ENCODE measurements at regions not wholly inside any gene's neighbourhood (a gene's known extent, or its start where the extent isn't known, plus 50 kb on each side); places are given as distances from the start of the nearest gene placed in this dataset.
A peak's percentile ranks its signal among the peaks of the same experiment; 100 is the strongest.

GRCh38 chr3:59425942-59426341, 376.1 kb upstream of the CFAP20DC start:
- H3K4me1 ChIP-seq (ENCODE audit: insufficient read depth, low read length), result peaks cover 35% of the 10 kb centered on the region
- TF ChIP-seq, protein P1, sequence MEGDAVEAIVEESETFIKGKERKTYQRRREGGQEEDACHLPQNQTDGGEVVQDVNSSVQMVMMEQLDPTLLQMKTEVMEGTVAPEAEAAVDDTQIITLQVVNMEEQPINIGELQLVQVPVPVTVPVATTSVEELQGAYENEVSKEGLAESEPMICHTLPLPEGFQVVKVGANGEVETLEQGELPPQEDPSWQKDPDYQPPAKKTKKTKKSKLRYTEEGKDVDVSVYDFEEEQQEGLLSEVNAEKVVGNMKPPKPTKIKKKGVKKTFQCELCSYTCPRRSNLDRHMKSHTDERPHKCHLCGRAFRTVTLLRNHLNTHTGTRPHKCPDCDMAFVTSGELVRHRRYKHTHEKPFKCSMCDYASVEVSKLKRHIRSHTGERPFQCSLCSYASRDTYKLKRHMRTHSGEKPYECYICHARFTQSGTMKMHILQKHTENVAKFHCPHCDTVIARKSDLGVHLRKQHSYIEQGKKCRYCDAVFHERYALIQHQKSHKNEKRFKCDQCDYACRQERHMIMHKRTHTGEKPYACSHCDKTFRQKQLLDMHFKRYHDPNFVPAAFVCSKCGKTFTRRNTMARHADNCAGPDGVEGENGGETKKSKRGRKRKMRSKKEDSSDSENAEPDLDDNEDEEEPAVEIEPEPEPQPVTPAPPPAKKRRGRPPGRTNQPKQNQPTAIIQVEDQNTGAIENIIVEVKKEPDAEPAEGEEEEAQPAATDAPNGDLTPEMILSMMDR (IDR thresholded peaks at IDR 0.05; ENCODE audit: insufficient read depth, low read depth, low read length), result no peak
- TF ChIP-seq EZH2 (IDR thresholded peaks at IDR 0.05; ENCODE audit: insufficient read depth, low read length), result no peak
- H3K27ac ChIP-seq (ENCODE audit: low read depth, low read length), result peak overlapping the region; percentile 86
- no peak for DNase-seq (ENCODE audit: low read depth)
- peaks cover 28% of the 10 kb centered on the region for H3K4me1 Mint-ChIP-seq (ENCODE audit: low read depth, unreplicated experiment)
- H3K79me2 ChIP-seq (ENCODE audit: insufficient read depth, low read length), result no peaks in the 10 kb centered on the region
- H4K20me1 ChIP-seq (ENCODE audit: insufficient read depth, low read length), result no peaks in the 10 kb centered on the region
- no peaks in the 10 kb centered on the region for H3K36me3 Mint-ChIP-seq (ENCODE audit: low read depth, unreplicated experiment)
- H3K4me2 ChIP-seq (ENCODE audit: low read length), result peak overlapping the region; percentile 74
- peaks cover 3% of the 10 kb centered on the region for H3K27me3 Mint-ChIP-seq (ENCODE audit: low read depth, unreplicated experiment)
- no peaks in the 10 kb centered on the region for H3K27me3 ChIP-seq (ENCODE audit: insufficient read depth, low read length)
- no peak overlapping the region for H3K4me3 Mint-ChIP-seq (ENCODE audit: unreplicated experiment)
- no peaks in the 10 kb centered on the region for H3K9me3 ChIP-seq (ENCODE audit: insufficient read depth, low read depth, low read length)
- H3K36me3 ChIP-seq (ENCODE audit: insufficient read depth, low read length), result no peaks in the 10 kb centered on the region
- FAIRE-seq, result no peak
- H3K4me3 ChIP-seq (ENCODE audit: insufficient read depth, low read depth, low read length), result no peak overlapping the region
- H2AFZ ChIP-seq (ENCODE audit: low read depth, low read length), result no peak overlapping the region
- H3K9me3 Mint-ChIP-seq (ENCODE audit: unreplicated experiment), result peaks cover 2% of the 10 kb centered on the region
- peak overlapping the region; percentile 75 for H3K9ac ChIP-seq (ENCODE audit: low read length)
- no peak overlapping the region for H3K27ac Mint-ChIP-seq (ENCODE audit: unreplicated experiment)

GRCh38 chr3:59425371-59425770, 375.5 kb upstream of the CFAP20DC start:
- Mint-ChIP-seq H3K27ac (ENCODE audit: unreplicated experiment) (peak overlapping the region; percentile 95), H3K4me1 (ENCODE audit: low read depth, unreplicated experiment) (peaks cover 28% of the 10 kb centered on the region), H3K27me3 (ENCODE audit: low read depth, unreplicated experiment) (peaks cover 3% of the 10 kb centered on the region), H3K9me3 (ENCODE audit: unreplicated experiment) (peaks cover 2% of the 10 kb centered on the region), H3K36me3 (ENCODE audit: low read depth, unreplicated experiment) (no peaks in the 10 kb centered on the region), H3K4me3 (ENCODE audit: unreplicated experiment) (no peak overlapping the region)
- H3K4me2 ChIP-seq (ENCODE audit: low read length), result peak overlapping the region; percentile 74
- no peak for TF ChIP-seq EZH2 (IDR thresholded peaks at IDR 0.05; ENCODE audit: insufficient read depth, low read length)
- TF ChIP-seq, protein P1 (IDR thresholded peaks at IDR 0.05; ENCODE audit: insufficient read depth, low read depth, low read length), result no peak
- FAIRE-seq, result peak; percentile 63
- no peaks in the 10 kb centered on the region for H3K36me3 ChIP-seq (ENCODE audit: insufficient read depth, low read length)
- H3K79me2 ChIP-seq (ENCODE audit: insufficient read depth, low read length), result no peaks in the 10 kb centered on the region
- H3K4me1 ChIP-seq (ENCODE audit: insufficient read depth, low read length), result peaks cover 35% of the 10 kb centered on the region
- no peak overlapping the region for H3K4me3 ChIP-seq (ENCODE audit: insufficient read depth, low read depth, low read length)
- no peaks in the 10 kb centered on the region for H3K27me3 ChIP-seq (ENCODE audit: insufficient read depth, low read length)
- peak overlapping the region; percentile 75 for H3K9ac ChIP-seq (ENCODE audit: low read length)
- H4K20me1 ChIP-seq (ENCODE audit: insufficient read depth, low read length), result no peaks in the 10 kb centered on the region
- DNase-seq (ENCODE audit: low read depth), result peak; percentile 93
- H3K27ac ChIP-seq (ENCODE audit: low read depth, low read length), result peak overlapping the region; percentile 86
- peak overlapping the region; percentile 16 for H2AFZ ChIP-seq (ENCODE audit: low read depth, low read length)
- no peaks in the 10 kb centered on the region for H3K9me3 ChIP-seq (ENCODE audit: insufficient read depth, low read depth, low read length)

GRCh38 chr3:59424268-59425010, 374.6 kb upstream of the CFAP20DC start:
- FAIRE-seq, result peak; percentile 66

More at GRCh38 chr3:59424268-59425010, 374.6 kb upstream of the CFAP20DC start:
- H3K27me3 ChIP-seq (ENCODE audit: insufficient read depth, low read length), result no peaks in the 10 kb centered on the region
- H3K4me1 ChIP-seq (ENCODE audit: insufficient read depth, low read length), result peaks cover 35% of the 10 kb centered on the region
- H3K4me2 ChIP-seq (ENCODE audit: low read length), result peak overlapping the region; percentile 12
- no peaks in the 10 kb centered on the region for H3K36me3 ChIP-seq (ENCODE audit: insufficient read depth, low read length)
- H2AFZ ChIP-seq (ENCODE audit: low read depth, low read length), result no peak overlapping the region
- H3K79me2 ChIP-seq (ENCODE audit: insufficient read depth, low read length), result no peaks in the 10 kb centered on the region
- peaks cover 3% of the 10 kb centered on the region for H3K27me3 Mint-ChIP-seq (ENCODE audit: low read depth, unreplicated experiment)
- H3K9me3 ChIP-seq (ENCODE audit: insufficient read depth, low read depth, low read length), result no peaks in the 10 kb centered on the region
- peak overlapping the region; percentile 37 for H3K9ac ChIP-seq (ENCODE audit: low read length)
- H4K20me1 ChIP-seq (ENCODE audit: insufficient read depth, low read length), result no peaks in the 10 kb centered on the region
- no peak for TF ChIP-seq EZH2 (IDR thresholded peaks at IDR 0.05; ENCODE audit: insufficient read depth, low read length)
- TF ChIP-seq, protein P1 (IDR thresholded peaks at IDR 0.05; ENCODE audit: insufficient read depth, low read depth, low read length), result no peak
- peaks cover 2% of the 10 kb centered on the region for H3K9me3 Mint-ChIP-seq (ENCODE audit: unreplicated experiment)
- peak overlapping the region; percentile 8 for H3K4me3 Mint-ChIP-seq (ENCODE audit: unreplicated experiment)
- H3K4me1 Mint-ChIP-seq (ENCODE audit: low read depth, unreplicated experiment), result peaks cover 28% of the 10 kb centered on the region
- DNase-seq (ENCODE audit: low read depth), result peak; percentile 91
- H3K27ac Mint-ChIP-seq (ENCODE audit: unreplicated experiment), result peak overlapping the region; percentile 75
- no peaks in the 10 kb centered on the region for H3K36me3 Mint-ChIP-seq (ENCODE audit: low read depth, unreplicated experiment)
- H3K4me3 ChIP-seq (ENCODE audit: insufficient read depth, low read depth, low read length), result no peak overlapping the region
- peak overlapping the region; percentile 86 for H3K27ac ChIP-seq (ENCODE audit: low read depth, low read length)
